H1 (cell line): ENCODE measurements at regions not wholly inside any gene's neighbourhood (a gene's known extent, or its start where the extent isn't known, plus 50 kb on each side); places are given as distances from the start of the nearest gene placed in this dataset.

Source experiments
- CTCF ChIA-PET: fragments of 300-600 bp; sonication (Branson Sonifier 250); formaldehyde crosslinking; loops from one replicate; lab custom pipeline; 2021; ENCODE audit not compliant: partially characterized antibody; lab: Charles Lee
- POLR2A ChIA-PET: fragments of 300-600 bp; sonication (Branson Sonifier 250); formaldehyde crosslinking; loops from one replicate; lab custom pipeline; 2021; ENCODE audit warnings: inconsistent platforms; ENCODE audit not compliant: partially characterized antibody; lab: Charles Lee
- DNase-seq, 2 experiments: peaks; one replicate each; pipeline versions ENCODE4 v3.0.0 to v3.0.0-alpha.2; 2010 to 2022; ENCODE audit warnings: low spot score in 2 of 2, low read depth in 1 of 2, mixed read lengths in 1 of 2
- FAIRE-seq: peaks from 2 replicates; lab custom pipeline; 2011; peaks lifted over from hg19 to GRCh38; lab: Jason Lieb, UNC
- H2AFZ ChIP-seq: 2 replicates; pipeline ENCODE4 v1.8.1; 2012; ENCODE audit warnings: low read length, inconsistent platforms
- H2AK5ac ChIP-seq: 2 replicates; pipeline ENCODE4 v1.6.1; 2013; ENCODE audit warnings: low read depth, low read length
- H2BK120ac ChIP-seq: replicated peaks from 2 replicates; pipeline ENCODE3; 2013; ENCODE audit warnings: low read depth, low read length, inconsistent platforms
- H2BK12ac ChIP-seq: 2 replicates; pipeline ENCODE4 v1.6.1; 2013; ENCODE audit warnings: low read depth, low read length
- H2BK15ac ChIP-seq: 2 replicates; pipeline ENCODE4 v1.6.1; 2013; ENCODE audit warnings: low read length
- H2BK20ac ChIP-seq: 2 replicates; pipeline ENCODE4 v1.6.1; 2013; ENCODE audit warnings: low read length
- H2BK5ac ChIP-seq: 2 replicates; pipeline ENCODE4 v1.6.1; 2013; ENCODE audit warnings: low read depth, low read length
- H3K14ac ChIP-seq: 2 replicates; pipeline ENCODE4 v1.6.1; 2013; ENCODE audit warnings: inconsistent platforms; ENCODE audit not compliant: insufficient read length
- H3K18ac ChIP-seq: 2 replicates; pipeline ENCODE4 v1.6.1; 2013; ENCODE audit warnings: low read length; ENCODE audit errors: extremely low read depth
- H3K23ac ChIP-seq: 2 replicates; pipeline ENCODE4 v1.6.1; 2013; ENCODE audit warnings: inconsistent platforms; ENCODE audit not compliant: insufficient read length
- H3K23me2 ChIP-seq: 2 replicates; pipeline ENCODE4 v1.6.1; 2013; ENCODE audit warnings: low read depth, low read length
- H3K27ac ChIP-seq: 2 replicates; pipeline ENCODE4 v1.6.1; 2011; ENCODE audit warnings: low read depth, low read length, inconsistent platforms
- H3K27me3 ChIP-seq, 4 experiments: replicated peaks in 1 of 4; 1 replicate in 1 of 4; 2 replicates in 3 of 4; pipeline versions ENCODE4 v1.6.1 to v1.8.1; 2011 to 2013; ENCODE audit warnings: low read length in 3 of 4, mild to moderate bottlenecking in 3 of 4, inconsistent platforms in 2 of 4, mixed read lengths in 2 of 4, moderate library complexity in 1 of 4; ENCODE audit not compliant: control insufficient read depth in 3 of 4, insufficient read depth in 3 of 4; ENCODE audit errors: extremely low read depth in 1 of 4
- H3K36me3 ChIP-seq, 4 experiments: 2 replicates each; pipeline versions ENCODE4 v1.6.1 to v1.8.1; 2011 to 2013; ENCODE audit warnings: mild to moderate bottlenecking in 4 of 4, low read length in 3 of 4, moderate library complexity in 2 of 4, control low read depth in 1 of 4, inconsistent platforms in 1 of 4; ENCODE audit not compliant: insufficient read depth in 4 of 4, control insufficient read depth in 2 of 4
- H3K4ac ChIP-seq: replicated peaks from 2 replicates; pipeline ENCODE3; 2013; ENCODE audit warnings: low read length, low read depth, mixed read lengths, inconsistent platforms; ENCODE audit not compliant: insufficient read length
- H3K4me1 ChIP-seq, 4 experiments: replicated peaks in 1 of 4; 1 replicate in 1 of 4; 2 replicates in 3 of 4; pipeline versions ENCODE4 v1.6.1 to v1.8.1; 2011 to 2013; ENCODE audit warnings: low read length in 3 of 4, inconsistent platforms in 2 of 4, mixed read lengths in 1 of 4; ENCODE audit not compliant: insufficient read depth in 4 of 4, control insufficient read depth in 3 of 4
- H3K4me2 ChIP-seq, 2 experiments: 2 replicates each; pipeline versions ENCODE4 v1.6.1 to v1.8.1; 2011 to 2013; ENCODE audit warnings: low read depth in 2 of 2, low read length in 2 of 2, control low read depth in 1 of 2, inconsistent platforms in 1 of 2, mild to moderate bottlenecking in 1 of 2; ENCODE audit not compliant: insufficient read depth in 1 of 2
- H3K4me3 ChIP-seq, 4 experiments: fragments of 200-600, 300-600 bp in 1 of 4; sonication (generic), shearing (Covaris generic), sonication (Bioruptor Twin) in 1 of 4; 2 replicates each; pipeline versions ENCODE4 v1.5.1 to v1.8.1; 2011 to 2016; ENCODE audit warnings: low read length in 4 of 4, low read depth in 3 of 4, control low read depth in 2 of 4, inconsistent platforms in 2 of 4, mild to moderate bottlenecking in 2 of 4, mixed read lengths in 1 of 4, moderate library complexity in 1 of 4; ENCODE audit not compliant: insufficient read depth in 2 of 4; ENCODE audit errors: extremely low read depth in 1 of 4
- H3K56ac ChIP-seq: replicated peaks from 2 replicates; pipeline ENCODE3; 2013; ENCODE audit warnings: low read depth, mild to moderate bottlenecking, mixed read lengths, low read length, inconsistent platforms; ENCODE audit not compliant: insufficient read length
- H3K79me1 ChIP-seq: 2 replicates; pipeline ENCODE4 v1.6.1; 2013; ENCODE audit warnings: low read depth, low read length, control low read depth
- H3K79me2 ChIP-seq, 2 experiments: 2 replicates each; pipeline versions ENCODE4 v1.6.1 to v1.8.1; 2012 to 2013; ENCODE audit warnings: low read length in 2 of 2, mild to moderate bottlenecking in 2 of 2, inconsistent platforms in 1 of 2; ENCODE audit not compliant: insufficient read depth in 2 of 2, control insufficient read depth in 1 of 2
- H3K9ac ChIP-seq, 4 experiments: replicated peaks in 1 of 4; 1 replicate in 1 of 4; 2 replicates in 3 of 4; pipeline versions ENCODE4 v1.6.1 to v1.8.1; 2011 to 2013; ENCODE audit warnings: low read depth in 3 of 4, low read length in 3 of 4, control low read depth in 2 of 4, mild to moderate bottlenecking in 2 of 4, moderate library complexity in 2 of 4, inconsistent platforms in 1 of 4; ENCODE audit errors: extremely low read depth in 1 of 4
- H3K9me3 ChIP-seq, 2 experiments: 2 replicates each; pipeline versions ENCODE4 v1.6.1 to v1.8.1; 2012 to 2013; ENCODE audit warnings: mild to moderate bottlenecking in 2 of 2, moderate library complexity in 2 of 2, control low read depth in 1 of 2, inconsistent platforms in 1 of 2, low read depth in 1 of 2, low read length in 1 of 2, mixed read lengths in 1 of 2; ENCODE audit not compliant: insufficient read depth in 2 of 2
- H4K20me1 ChIP-seq, 2 experiments: replicated peaks in 1 of 2; 2 replicates each; pipeline versions ENCODE3 to v1.8.1; 2011 to 2013; ENCODE audit warnings: inconsistent platforms in 2 of 2, low read length in 2 of 2, mild to moderate bottlenecking in 1 of 2; ENCODE audit not compliant: insufficient read depth in 2 of 2, control insufficient read depth in 1 of 2
- H4K5ac ChIP-seq: 2 replicates; pipeline ENCODE4 v1.6.1; 2013; ENCODE audit warnings: low read length, low read depth, mixed read lengths, inconsistent platforms; ENCODE audit not compliant: insufficient read length
- H4K8ac ChIP-seq: 2 replicates; pipeline ENCODE4 v1.8.0; 2013; ENCODE audit warnings: mild to moderate bottlenecking, moderate library complexity, low read length, inconsistent platforms; ENCODE audit not compliant: insufficient read depth; ENCODE audit errors: extremely low read depth
- H4K91ac ChIP-seq: replicated peaks from 2 replicates; pipeline ENCODE3; 2013; ENCODE audit warnings: low read length, mixed read lengths, inconsistent platforms; ENCODE audit not compliant: insufficient read length
- CHD1 ChIP-seq: IDR thresholded peaks from 2 replicates; pipeline ENCODE4 v1.6.1; 2012; ENCODE audit warnings: low read depth, low read length, improper control_type of control experiment
- CREB1 ChIP-seq: IDR thresholded peaks from 2 replicates; pipeline ENCODE4 v1.6.1; 2012; ENCODE audit warnings: inconsistent platforms
- EP300 ChIP-seq, 2 experiments: IDR thresholded peaks; 1 replicate in 1 of 2; 2 replicates in 1 of 2; pipeline ENCODE4 v1.6.1; 2011 to 2012; ENCODE audit warnings: low read depth in 2 of 2, low read length in 2 of 2, mild to moderate bottlenecking in 2 of 2, borderline replicate concordance in 1 of 2, inconsistent platforms in 1 of 2, moderate library complexity in 1 of 2
- HDAC2 ChIP-seq, 2 experiments: fragments of 300-600 bp in 1 of 2; sonication (generic) in 1 of 2; IDR thresholded peaks; 2 replicates each; pipeline ENCODE4 v1.6.1; 2011 to 2012; ENCODE audit warnings: low read depth in 2 of 2, low read length in 2 of 2, mild to moderate bottlenecking in 2 of 2, moderate library complexity in 2 of 2, borderline replicate concordance in 1 of 2, inconsistent platforms in 1 of 2
- POU5F1 ChIP-seq: IDR thresholded peaks from 2 replicates; pipeline ENCODE4 v1.6.1; 2011; ENCODE audit warnings: low read depth, mild to moderate bottlenecking, low read length, moderate library complexity
- WGBS, 2 experiments: shearing (Covaris generic) in 1 of 2; methylation state at CpG; one replicate each; pipeline versions ENCODE4 v1.1.6 to v1.1.7; 2013 to 2015; ENCODE audit warnings: low lambda C conversion rate in 2 of 2, mixed read lengths in 2 of 2, inconsistent platforms in 1 of 2, low coverage in 1 of 2, missing lambda C conversion rate in 1 of 2; ENCODE audit not compliant: insufficient replicate concordance in 2 of 2, insufficient coverage in 1 of 2, insufficient read length in 1 of 2; ENCODE audit errors: extremely low coverage in 1 of 2, missing lambda C conversion rate in 1 of 2; 5-methylcytosine and 5-hydroxymethylcytosine counted together

GRCh38 chr11:29183301-29183700 lies 833.5 kb downstream of the KCNA4 start:
- Histone ChIP-seq H3K27ac (no peak overlapping the region), H2BK5ac (no peak overlapping the region), H3K14ac (no peak overlapping the region), H3K79me2 (no peaks in the 10 kb centered on the region), H2BK12ac (no peak overlapping the region), H4K5ac (no peak overlapping the region), H3K4me3 (no peak overlapping the region), H3K36me3 (no peaks in the 10 kb centered on the region), H2AK5ac (no peak overlapping the region), H3K9ac (no peak overlapping the region), H3K79me1 (no peaks in the 10 kb centered on the region), H3K23me2 (no peaks in the 10 kb centered on the region; the same call in 1 of the 2 replicates), H3K9me3 (no peaks in the 10 kb centered on the region), H3K23ac (no peak overlapping the region), H3K4me1 (no peaks in the 10 kb centered on the region), H3K4me2 (no peak overlapping the region), H2AFZ (no peak overlapping the region), H3K27me3 (no peaks in the 10 kb centered on the region), H3K4ac (no peak overlapping the region), H3K56ac (no peak overlapping the region), H4K91ac (no peak overlapping the region), H3K18ac (no peak overlapping the region), H4K20me1 (no peaks in the 10 kb centered on the region), H4K8ac (no peak overlapping the region), H2BK20ac (no peak overlapping the region), H2BK15ac (no peak overlapping the region), H2BK120ac (no peak overlapping the region)
- ChIA-PET CTCF (interaction anchor here (1.3 kb wide), 1 partner anchor 29 kb away, joined by 3 read pairs; no protein-coding TSS in a partner anchor), POLR2A (no interaction called here)
- FAIRE-seq (no peak), DNase-seq (no peak)
- WGBS, 2 experiments, result 100% methylated on average over 1 of the region's 1 CpG; no CpG with 5 or more reads in 1 of the 2 experiments
- TF ChIP-seq POU5F1 (no peak), HDAC2 (IDR thresholded peaks at IDR 0.05; ENCODE audit: borderline replicate concordance in 1 of 2, low read depth in 2 of 2, low read length in 2 of 2) (no peak), CREB1 (no peak), CHD1 (no peak), EP300 (IDR thresholded peaks at IDR 0.05; ENCODE audit: borderline replicate concordance in 1 of 2, low read depth in 2 of 2, low read length in 2 of 2) (no peak)
